IPS-18a (cell line): ENCODE measurements at regions not wholly inside any gene's neighbourhood (a gene's known extent, or its start where the extent isn't known, plus 50 kb on each side); places are given as distances from the start of the nearest gene placed in this dataset.
"Not testable (repeated sequence)": the region's sequence is repeated elsewhere in the genome, so short reads cannot be mapped to it uniquely, and the experiment has no call there.

Experiments
- H3K27ac ChIP-seq: one replicate; pipeline ENCODE4 v1.5.1; 2013; ENCODE audit warnings: low read length
- H3K27me3 ChIP-seq: one replicate; pipeline ENCODE4 v1.6.1; 2013; ENCODE audit warnings: mild to moderate bottlenecking, low read length; ENCODE audit not compliant: control insufficient read depth, insufficient read depth
- H3K36me3 ChIP-seq: one replicate; pipeline ENCODE4 v1.6.1; 2013; ENCODE audit warnings: low read depth, low read length; ENCODE audit not compliant: control insufficient read depth
- H3K4me1 ChIP-seq: one replicate; pipeline ENCODE4 v1.6.1; 2013; ENCODE audit warnings: low read depth, low read length; ENCODE audit not compliant: control insufficient read depth
- H3K4me3 ChIP-seq: one replicate; pipeline ENCODE4 v1.5.1; 2013; ENCODE audit warnings: low read length
- H3K9ac ChIP-seq: one replicate; pipeline ENCODE4 v1.6.1; 2013; ENCODE audit warnings: mild to moderate bottlenecking, low read length, moderate library complexity
- H3K9me3 ChIP-seq: one replicate; pipeline ENCODE4 v1.6.1; 2013; ENCODE audit warnings: low read depth, low read length; ENCODE audit not compliant: control insufficient read depth

DNA sequence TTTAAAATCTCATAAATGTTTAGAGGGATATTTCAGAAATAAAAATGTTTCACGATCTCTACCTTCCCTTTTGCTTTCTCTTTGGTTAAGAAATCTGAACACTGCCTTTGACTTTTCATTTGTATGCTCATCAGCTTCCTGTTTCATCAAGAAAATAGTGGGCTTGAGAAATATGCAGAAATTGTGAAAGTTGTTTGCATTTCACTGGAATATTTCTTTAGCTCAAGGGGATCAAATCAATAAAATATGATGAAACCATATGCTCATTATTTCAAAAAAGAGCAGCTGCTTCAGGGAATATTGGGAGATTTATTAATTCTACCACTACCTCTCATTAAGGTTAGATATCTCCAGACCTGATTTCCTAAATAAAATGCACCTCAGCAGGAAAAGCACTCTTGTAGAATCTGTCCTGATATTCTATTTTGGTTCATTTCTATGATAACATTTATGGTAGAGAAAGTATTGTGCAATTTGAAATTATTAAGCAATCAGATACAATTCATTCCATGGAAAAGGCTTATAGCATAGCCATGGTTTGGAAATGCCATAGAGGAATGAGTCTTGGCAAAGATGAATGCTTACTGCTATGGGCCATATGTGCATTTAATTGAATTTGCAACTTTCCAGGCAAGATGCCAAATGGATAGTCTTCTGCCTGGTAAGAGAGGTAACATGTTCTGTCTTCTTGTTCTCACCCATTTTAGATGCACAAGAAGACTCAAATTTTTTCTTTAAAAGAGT, 212.6 kb upstream of the SLC16A7 start:
- Histone ChIP-seq H3K36me3 (no peaks in the 10 kb centered on the region), H3K4me1 (peaks cover 15% of the 10 kb centered on the region), H3K27me3 (no peaks in the 10 kb centered on the region), H3K9me3 (no peaks in the 10 kb centered on the region), H3K9ac (no peak overlapping the region), H3K4me3 (no peak overlapping the region), H3K27ac (no peak overlapping the region)

DNA sequence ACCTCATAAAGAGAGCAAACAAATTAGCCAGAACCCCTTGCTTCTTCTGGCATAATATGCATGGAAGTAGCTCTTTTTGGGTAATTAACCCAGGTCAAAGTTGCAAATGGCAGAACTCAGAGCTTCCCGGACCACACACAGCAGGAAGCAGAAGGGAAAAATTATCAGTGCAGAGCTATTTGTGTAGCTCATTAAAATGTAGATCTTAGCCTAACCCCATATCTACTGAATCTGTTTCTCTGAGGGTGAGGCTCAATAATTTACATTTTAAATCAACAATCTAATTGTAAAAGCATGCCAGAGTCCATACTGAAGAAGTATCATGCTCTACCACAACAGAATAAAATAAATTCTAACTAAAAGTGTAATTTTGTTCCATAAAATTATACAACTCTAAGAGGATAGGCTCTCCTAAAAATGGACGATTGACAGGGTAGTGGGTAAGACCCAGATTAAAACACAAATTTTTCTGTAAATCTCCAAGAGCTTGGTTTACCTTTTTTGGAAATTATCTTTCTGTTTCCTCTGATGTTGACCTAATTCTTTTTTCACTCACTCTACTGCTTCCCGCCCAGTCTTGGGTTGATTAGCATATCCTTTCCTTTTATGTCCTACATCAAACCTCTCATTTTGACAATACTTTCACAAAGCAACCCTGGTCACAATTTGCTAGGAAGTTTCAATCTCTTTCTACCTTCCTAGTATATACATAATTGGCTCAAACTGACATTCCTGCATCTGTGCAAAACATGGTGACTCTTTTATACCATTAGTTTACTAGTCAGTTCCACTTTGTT, 213.3 kb upstream of the SLC16A7 start:
- Histone ChIP-seq H3K9ac (no peak overlapping the region), H3K27ac (no peak overlapping the region), H3K4me3 (no peak overlapping the region), H3K27me3 (no peaks in the 10 kb centered on the region), H3K36me3 (no peaks in the 10 kb centered on the region), H3K4me1 (peaks cover 15% of the 10 kb centered on the region), H3K9me3 (no peaks in the 10 kb centered on the region)

- Histone ChIP-seq H3K4me3 (no peak overlapping the region), H3K9me3 (no peaks in the 10 kb centered on the region), H3K36me3 (no peaks in the 10 kb centered on the region)
Observed at GRCh38 chr12:59381106-59381505, 214.7 kb upstream of the SLC16A7 start.

GRCh38 chr12:59375633-59376032, 220.2 kb upstream of the SLC16A7 start:
- Histone ChIP-seq H3K9ac (no peak overlapping the region), H3K9me3 (no peaks in the 10 kb centered on the region), H3K27me3 (no peaks in the 10 kb centered on the region), H3K4me1 (no peaks in the 10 kb centered on the region), H3K4me3 (no peak overlapping the region), H3K36me3 (no peaks in the 10 kb centered on the region), H3K27ac (no peak overlapping the region)

More at GRCh38 chr12:59381106-59381505, 214.7 kb upstream of the SLC16A7 start:
- Histone ChIP-seq H3K9ac (no peak overlapping the region), H3K27me3 (no peaks in the 10 kb centered on the region), H3K4me1 (peaks cover 15% of the 10 kb centered on the region), H3K27ac (no peak overlapping the region)

- Histone ChIP-seq H3K4me3 (no peak overlapping the region), H3K27ac (no peak overlapping the region), H3K4me1 (no peaks in the 10 kb centered on the region), H3K27me3 (no peaks in the 10 kb centered on the region), H3K9me3 (no peaks in the 10 kb centered on the region), H3K36me3 (no peaks in the 10 kb centered on the region), H3K9ac (no peak overlapping the region)
Observed at GRCh38 chr12:59374783-59375182, 221.0 kb upstream of the SLC16A7 start.

GRCh38 chr12:59372956-59373355, 222.9 kb upstream of the SLC16A7 start:
- H3K4me3 ChIP-seq, result no peak overlapping the region
- H3K9ac ChIP-seq, result no peak overlapping the region
- no peak overlapping the region for H3K27ac ChIP-seq
- H3K27me3 ChIP-seq, result no peaks in the 10 kb centered on the region
- no peaks in the 10 kb centered on the region for H3K36me3 ChIP-seq
- no peaks in the 10 kb centered on the region for H3K4me1 ChIP-seq
- no peaks in the 10 kb centered on the region for H3K9me3 ChIP-seq

- H3K36me3 ChIP-seq, result no peaks in the 10 kb centered on the region
- no peaks in the 10 kb centered on the region for H3K9me3 ChIP-seq
- H3K9ac ChIP-seq, result no peak overlapping the region
- no peak overlapping the region for H3K27ac ChIP-seq
- no peaks in the 10 kb centered on the region for H3K27me3 ChIP-seq
- no peak overlapping the region for H3K4me3 ChIP-seq
- no peaks in the 10 kb centered on the region for H3K4me1 ChIP-seq
Observed at GRCh38 chr12:59370933-59371332, 224.9 kb upstream of the SLC16A7 start.

DNA sequence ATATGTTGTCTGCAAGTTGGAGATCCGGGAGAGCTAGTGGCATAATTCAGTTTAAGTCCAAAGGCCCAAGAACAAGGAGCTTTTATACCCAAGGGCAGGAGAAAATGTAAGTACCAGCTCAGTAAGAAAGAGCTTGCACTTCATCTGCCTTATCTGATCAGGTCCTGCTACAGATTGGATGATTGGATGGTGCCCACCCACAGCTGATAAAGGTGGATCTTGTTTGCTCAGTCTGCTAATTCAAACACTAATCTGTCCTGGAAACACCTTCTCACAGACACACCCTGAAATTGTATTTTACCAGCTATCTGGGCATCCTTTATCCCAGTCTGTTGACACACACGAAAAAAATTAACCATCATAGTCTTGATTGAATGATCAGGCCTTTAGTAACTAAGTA, 230.7 kb upstream of the SLC16A7 start:
- Histone ChIP-seq H3K36me3 (no peaks in the 10 kb centered on the region), H3K9ac (no peak overlapping the region), H3K4me3 (no peak overlapping the region), H3K27me3 (no peaks in the 10 kb centered on the region), H3K27ac (no peak overlapping the region), H3K9me3 (no peaks in the 10 kb centered on the region), H3K4me1 (no peaks in the 10 kb centered on the region)

GRCh38 chr12:59357811-59358210, 238.0 kb upstream of the SLC16A7 start:
- Histone ChIP-seq H3K4me1 (peaks cover 4% of the 10 kb centered on the region), H3K9ac (no peak overlapping the region), H3K36me3 (no peaks in the 10 kb centered on the region), H3K4me3 (no peak overlapping the region), H3K27ac (no peak overlapping the region), H3K9me3 (no peaks in the 10 kb centered on the region), H3K27me3 (no peaks in the 10 kb centered on the region)

GRCh38 chr12:59346248-59346647, 249.6 kb upstream of the SLC16A7 start:
- not testable (repeated sequence) for H3K9ac ChIP-seq, H3K36me3 ChIP-seq, H3K9me3 ChIP-seq, H3K27ac ChIP-seq, H3K4me3 ChIP-seq, H3K4me1 ChIP-seq, H3K27me3 ChIP-seq

- Histone ChIP-seq H3K27ac (no peak overlapping the region), H3K9ac (no peak overlapping the region), H3K36me3 (no peaks in the 10 kb centered on the region), H3K4me3 (no peak overlapping the region), H3K9me3 (no peaks in the 10 kb centered on the region), H3K27me3 (no peaks in the 10 kb centered on the region), H3K4me1 (no peaks in the 10 kb centered on the region)
Observed at GRCh38 chr12:59345406-59345805, 250.4 kb upstream of the SLC16A7 start.

DNA sequence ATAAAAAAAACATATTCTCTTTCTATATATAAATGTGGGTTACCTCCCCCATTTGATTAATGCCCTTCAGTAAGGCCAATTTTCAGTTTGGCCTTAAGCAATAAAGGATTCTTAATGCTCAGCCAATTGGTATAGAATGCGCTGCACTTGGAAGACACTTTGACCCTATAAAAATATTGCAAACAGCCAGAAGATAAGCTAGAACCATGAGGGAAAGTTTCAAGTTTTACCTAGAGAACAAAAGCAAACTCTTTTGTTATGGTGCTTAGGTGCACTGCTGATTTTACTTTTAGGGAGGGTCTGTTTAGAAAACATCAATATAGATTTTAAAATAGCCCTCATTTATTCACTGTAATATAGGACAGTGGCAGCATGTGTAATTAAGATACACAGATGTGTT, 251.6 kb upstream of the SLC16A7 start:
- no peaks in the 10 kb centered on the region for H3K4me1 ChIP-seq
- no peaks in the 10 kb centered on the region for H3K27me3 ChIP-seq
- H3K27ac ChIP-seq, result no peak overlapping the region
- no peaks in the 10 kb centered on the region for H3K36me3 ChIP-seq
- no peak overlapping the region for H3K9ac ChIP-seq
- no peak overlapping the region for H3K4me3 ChIP-seq
- H3K9me3 ChIP-seq, result no peaks in the 10 kb centered on the region
